Panc1 (cell line): ENCODE measurements at regions not wholly inside any gene's neighbourhood (a gene's known extent, or its start where the extent isn't known, plus 50 kb on each side); places are given as distances from the start of the nearest gene placed in this dataset.
"Not testable (repeated sequence)": the region's sequence is repeated elsewhere in the genome, so short reads cannot be mapped to it uniquely, and the experiment has no call there.

ENCODE experiments used
- CTCF ChIP-seq: fragments of 450-650 bp; IDR thresholded peaks from 2 replicates; pipeline ENCODE4 v1.5.1; 2017; ENCODE audit warnings: mild to moderate bottlenecking
- POLR2AphosphoS5 ChIP-seq: IDR thresholded peaks from 2 replicates; pipeline ENCODE4 v1.6.1; 2012; ENCODE audit warnings: mild to moderate bottlenecking, low read depth, low read length, moderate library complexity
- SIN3A ChIP-seq: IDR thresholded peaks from 2 replicates; pipeline ENCODE4 v1.6.1; 2012; ENCODE audit warnings: low read depth, mild to moderate bottlenecking, low read length, moderate library complexity, borderline replicate concordance; ENCODE audit not compliant: insufficient read depth
- TCF7L2 ChIP-seq: IDR thresholded peaks from 2 replicates; pipeline ENCODE4 v1.6.1; 2011; ENCODE audit warnings: mild to moderate bottlenecking, low read depth, low read length, inconsistent platforms
- TF ChIP-seq, protein P1 (sequence below), 2 experiments: IDR thresholded peaks; 2 replicates each; pipeline ENCODE4 v1.6.1; 2011 to 2012; ENCODE audit warnings: low read depth in 2 of 2, control low read depth in 1 of 2, low read length in 1 of 2, mild to moderate bottlenecking in 1 of 2, moderate library complexity in 1 of 2; ENCODE audit not compliant: insufficient read depth in 1 of 2

DNA sequence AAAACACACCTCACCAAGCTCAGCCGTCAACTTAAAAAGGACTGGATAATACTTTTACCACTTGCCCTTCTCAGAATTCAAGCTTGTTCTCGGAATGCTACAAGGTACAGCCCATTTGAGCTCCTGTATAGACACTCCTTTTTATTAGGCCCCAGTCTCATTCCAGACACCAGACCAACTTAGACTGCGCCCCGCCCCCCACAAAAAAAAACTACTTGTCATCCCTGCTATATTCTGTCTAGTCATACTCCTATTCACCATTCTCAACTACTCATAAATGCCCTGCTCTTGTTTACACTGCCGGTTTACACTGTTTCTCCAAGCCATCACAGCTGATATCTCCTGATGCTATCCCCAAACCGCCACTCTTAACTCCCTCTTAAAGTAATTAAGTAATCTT, 1220.5 kb downstream of the OTOL1 start:
- TF ChIP-seq CTCF, POLR2AphosphoS5, TCF7L2, SIN3A: not testable (repeated sequence)
- TF ChIP-seq, protein P1, sequence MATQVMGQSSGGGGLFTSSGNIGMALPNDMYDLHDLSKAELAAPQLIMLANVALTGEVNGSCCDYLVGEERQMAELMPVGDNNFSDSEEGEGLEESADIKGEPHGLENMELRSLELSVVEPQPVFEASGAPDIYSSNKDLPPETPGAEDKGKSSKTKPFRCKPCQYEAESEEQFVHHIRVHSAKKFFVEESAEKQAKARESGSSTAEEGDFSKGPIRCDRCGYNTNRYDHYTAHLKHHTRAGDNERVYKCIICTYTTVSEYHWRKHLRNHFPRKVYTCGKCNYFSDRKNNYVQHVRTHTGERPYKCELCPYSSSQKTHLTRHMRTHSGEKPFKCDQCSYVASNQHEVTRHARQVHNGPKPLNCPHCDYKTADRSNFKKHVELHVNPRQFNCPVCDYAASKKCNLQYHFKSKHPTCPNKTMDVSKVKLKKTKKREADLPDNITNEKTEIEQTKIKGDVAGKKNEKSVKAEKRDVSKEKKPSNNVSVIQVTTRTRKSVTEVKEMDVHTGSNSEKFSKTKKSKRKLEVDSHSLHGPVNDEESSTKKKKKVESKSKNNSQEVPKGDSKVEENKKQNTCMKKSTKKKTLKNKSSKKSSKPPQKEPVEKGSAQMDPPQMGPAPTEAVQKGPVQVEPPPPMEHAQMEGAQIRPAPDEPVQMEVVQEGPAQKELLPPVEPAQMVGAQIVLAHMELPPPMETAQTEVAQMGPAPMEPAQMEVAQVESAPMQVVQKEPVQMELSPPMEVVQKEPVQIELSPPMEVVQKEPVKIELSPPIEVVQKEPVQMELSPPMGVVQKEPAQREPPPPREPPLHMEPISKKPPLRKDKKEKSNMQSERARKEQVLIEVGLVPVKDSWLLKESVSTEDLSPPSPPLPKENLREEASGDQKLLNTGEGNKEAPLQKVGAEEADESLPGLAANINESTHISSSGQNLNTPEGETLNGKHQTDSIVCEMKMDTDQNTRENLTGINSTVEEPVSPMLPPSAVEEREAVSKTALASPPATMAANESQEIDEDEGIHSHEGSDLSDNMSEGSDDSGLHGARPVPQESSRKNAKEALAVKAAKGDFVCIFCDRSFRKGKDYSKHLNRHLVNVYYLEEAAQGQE (IDR thresholded peaks at IDR 0.05; ENCODE audit: insufficient read depth in 1 of 2, low read depth in 2 of 2, low read length in 1 of 2), result not testable (repeated sequence)
